ACHN (cell line): ENCODE measurements at regions not wholly inside any gene's neighbourhood (a gene's known extent, or its start where the extent isn't known, plus 50 kb on each side); places are given as distances from the start of the nearest gene placed in this dataset.

Source experiments
- DNase-seq: peaks from one replicate; pipeline ENCODE4 v3.0.0-alpha.2; 2015
- in situ Hi-C: cut with HindIII; loops from 2 replicates; pipeline ENCODE4 v1.10.0; 2017; ENCODE audit warnings: low sequenced_read_pairs, low pct_ligation_motif_present, low pct_unique_long_range_greater_than_20kb

DNA sequence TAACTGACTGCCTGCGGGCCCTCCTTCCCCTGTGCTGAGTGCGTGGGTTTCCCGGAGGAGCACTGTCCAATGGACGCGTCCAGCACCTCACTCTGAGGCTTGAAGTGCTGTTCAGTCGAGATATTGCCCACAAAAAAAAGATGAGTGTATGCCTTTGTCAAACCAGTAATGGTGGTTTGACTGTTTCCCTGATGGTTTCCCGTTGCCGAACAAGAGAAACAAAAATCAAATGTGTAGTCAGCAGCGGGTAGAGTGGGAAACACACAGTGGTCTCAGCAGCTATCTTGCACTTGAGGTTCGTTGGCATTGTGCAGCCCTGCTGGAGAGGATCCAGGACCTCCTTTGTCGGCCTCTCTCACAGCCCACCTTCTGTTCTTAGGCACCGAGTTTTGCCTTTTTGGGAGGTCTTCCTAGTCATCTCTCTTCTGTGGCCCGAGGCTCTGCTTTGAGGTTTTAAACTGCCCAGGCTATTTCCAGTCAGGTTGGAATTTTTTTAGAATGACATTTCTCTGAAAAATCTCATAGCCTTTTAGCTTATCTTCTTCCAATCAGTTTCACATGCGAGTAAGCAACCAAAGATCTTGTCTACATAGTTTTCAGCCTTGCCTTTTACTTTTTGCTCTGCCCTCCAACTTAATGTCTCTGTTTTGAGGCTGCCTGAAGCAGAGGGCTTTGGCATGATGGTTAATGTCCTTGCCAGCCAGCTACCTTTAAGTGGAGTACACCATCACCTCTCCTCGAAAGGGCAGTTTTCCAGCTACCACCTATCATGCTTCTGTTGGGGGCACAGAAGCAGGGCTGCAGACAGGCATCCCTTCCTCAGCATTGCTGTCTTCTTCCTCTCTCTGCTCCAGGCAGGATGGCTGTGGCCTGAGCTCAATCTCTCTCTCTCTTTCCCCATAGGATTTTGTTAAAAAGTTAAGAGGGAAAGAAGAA, 132.3 kb downstream of the URB2 start:
- in situ Hi-C loops: no loop called here
- DNase-seq: no peak

DNA sequence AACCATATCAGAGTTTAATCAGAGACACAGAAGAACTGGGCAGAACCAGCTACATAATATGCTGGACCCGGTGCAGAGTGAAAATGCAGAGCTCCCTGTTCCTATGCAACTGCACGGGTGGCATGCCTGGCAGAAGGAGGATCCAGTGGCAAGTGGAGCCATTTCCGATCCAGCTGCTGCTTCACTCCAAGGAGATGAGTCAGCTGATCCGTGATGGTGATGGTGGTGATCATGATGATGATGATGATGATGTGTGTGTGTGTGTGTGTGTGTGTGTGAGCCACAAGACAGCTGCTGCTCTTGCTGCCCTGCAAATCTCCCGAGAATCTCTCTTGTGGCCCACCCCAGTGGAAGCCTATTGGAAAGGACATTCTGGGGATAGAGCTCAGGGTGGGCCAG, 133.0 kb downstream of the URB2 start:
- DNase-seq: no peak
- in situ Hi-C loops: no loop called here

- in situ Hi-C loops: no loop called here
- DNase-seq: no peak
Observed at GRCh38 chr1:229759586-229759985, 133.5 kb downstream of the URB2 start.

DNA sequence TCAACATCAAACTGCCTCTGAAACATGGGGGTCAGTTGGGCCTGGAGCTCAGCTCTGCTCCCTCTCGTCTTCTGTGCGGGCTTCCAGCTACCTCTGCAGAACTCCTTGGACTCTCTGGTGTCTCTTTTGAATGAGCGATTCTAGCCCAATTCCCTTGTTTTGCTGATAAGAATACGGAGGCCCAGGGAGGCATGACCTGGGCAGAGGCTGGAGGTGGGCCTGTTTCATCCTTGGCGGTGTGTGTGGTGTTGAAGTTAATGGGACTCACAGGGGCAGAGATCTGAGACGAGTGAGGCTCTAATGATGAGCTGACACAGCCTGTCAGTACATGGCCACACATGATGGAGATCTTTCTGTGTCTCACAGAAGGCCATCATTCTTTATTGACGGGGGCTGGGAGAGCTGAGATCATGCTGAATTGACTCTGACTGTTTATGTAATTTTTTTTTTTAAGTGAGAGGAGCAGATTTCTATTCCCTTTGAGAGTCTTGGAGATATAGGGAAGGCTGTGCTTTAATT, 134.5 kb downstream of the URB2 start:
- no peak for DNase-seq
- in situ Hi-C loops: no loop called here

DNA sequence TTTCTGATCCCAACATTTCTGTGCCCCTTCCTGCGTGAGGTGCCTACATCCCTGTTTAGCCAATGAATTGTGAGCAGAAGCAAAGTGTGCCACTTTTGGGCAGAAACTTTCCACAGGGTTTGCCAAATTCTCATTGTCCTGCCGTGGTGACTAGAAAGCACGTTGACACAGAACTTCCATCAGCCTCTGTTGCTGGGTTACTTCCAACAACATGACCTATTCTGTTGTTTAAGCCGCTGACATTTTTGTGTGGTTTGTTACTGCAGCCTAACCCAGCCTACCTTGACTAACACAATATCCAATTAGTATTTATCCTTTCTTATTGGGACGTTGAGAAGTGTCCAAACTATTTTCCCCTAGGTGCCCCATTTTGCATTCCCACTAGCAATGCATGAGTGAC, 136.8 kb downstream of the URB2 start:
- DNase-seq: no peak
- in situ Hi-C loops: no loop called here

DNA sequence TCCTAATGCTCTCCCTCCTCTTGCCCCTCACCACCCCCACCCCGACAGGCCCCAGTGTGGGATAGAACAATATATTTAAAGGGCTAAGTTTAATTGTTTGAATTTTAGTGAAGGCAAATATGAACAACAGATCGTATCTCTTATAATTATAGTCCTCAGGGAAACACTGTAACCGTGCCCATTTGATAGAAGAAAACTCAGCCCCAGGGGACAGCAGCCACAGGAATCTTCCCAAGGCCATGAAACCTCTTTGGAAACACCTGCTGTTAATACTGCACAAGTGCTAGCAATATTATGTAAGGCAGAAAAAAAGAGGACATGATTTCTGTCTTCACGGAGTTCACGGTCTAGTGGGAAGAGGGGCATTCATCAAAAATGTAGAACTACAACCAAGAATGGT, 142.2 kb downstream of the URB2 start:
- no peak for DNase-seq
- in situ Hi-C loops: no loop called here

GRCh38 chr1:229769006-229769405, 143.0 kb downstream of the URB2 start:
- in situ Hi-C loops: no loop called here
- DNase-seq: no peak

GRCh38 chr1:229769809-229770208, 143.8 kb downstream of the URB2 start:
- in situ Hi-C loops: no loop called here
- DNase-seq: no peak

DNA sequence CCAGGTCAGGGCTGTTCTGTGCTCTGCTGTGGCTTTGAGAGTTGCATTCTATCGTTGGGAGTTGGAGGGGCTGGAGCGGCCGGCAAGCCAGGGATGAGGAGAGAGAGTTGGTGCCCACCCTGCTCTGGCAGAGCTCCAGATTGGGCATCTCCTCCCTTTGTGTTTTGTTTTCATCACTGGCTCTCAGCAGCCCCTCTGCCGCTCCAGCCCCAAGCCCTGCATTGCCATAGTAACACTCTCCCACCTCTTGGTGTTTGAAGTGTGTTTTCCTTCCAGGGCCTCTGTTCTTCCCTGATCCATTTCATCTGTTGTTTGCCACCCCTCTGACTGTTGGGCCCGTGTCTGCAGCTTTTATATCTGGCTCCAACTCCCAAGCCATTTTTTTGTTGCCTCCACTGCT, 152.7 kb downstream of the URB2 start:
- in situ Hi-C loops: no loop called here
- DNase-seq: no peak

DNA sequence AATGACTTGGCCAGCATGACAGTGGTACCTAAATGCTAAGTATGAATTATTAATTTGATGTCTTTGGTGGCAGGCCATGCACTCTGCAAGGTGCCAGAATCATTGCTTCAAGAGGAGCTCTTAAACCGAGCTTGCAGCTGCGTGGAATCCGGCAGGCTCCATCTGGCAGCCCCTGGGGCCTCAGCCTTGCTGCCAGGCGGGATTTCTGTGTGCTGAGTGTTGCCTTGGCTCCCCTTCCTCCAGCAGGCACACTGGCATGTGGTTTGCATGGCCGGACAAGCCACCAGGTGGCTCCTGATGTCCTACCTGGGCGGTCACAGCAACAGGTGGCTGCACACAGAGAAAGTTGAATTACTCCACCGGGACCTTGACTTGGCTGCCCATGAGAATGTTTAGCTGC, 155.4 kb downstream of the URB2 start:
- DNase-seq: no peak
- in situ Hi-C loops: no loop called here

GRCh38 chr1:229782469-229782868, 156.4 kb downstream of the URB2 start:
- in situ Hi-C loops: no loop called here
- no peak for DNase-seq

DNA sequence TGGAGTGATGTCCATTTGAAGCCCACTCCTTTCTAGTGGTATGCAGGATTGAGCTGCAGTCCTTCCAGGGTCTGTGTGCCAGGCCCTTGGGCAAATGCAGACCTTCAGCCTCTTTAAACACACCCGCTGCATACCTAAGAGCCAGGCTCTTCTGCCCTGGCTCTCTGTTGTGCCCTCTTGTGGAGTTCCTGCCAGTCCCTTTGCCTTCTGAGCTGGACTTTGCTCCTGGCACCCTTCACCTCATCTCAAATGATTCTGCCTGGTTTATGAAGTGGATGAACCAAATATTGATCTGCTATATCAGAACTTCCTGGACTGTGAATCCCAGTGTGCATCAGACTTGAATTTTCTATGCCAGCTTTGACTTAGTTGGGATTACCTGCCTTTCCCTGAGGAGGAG, 158.8 kb downstream of the URB2 start:
- in situ Hi-C loops: no loop called here
- no peak for DNase-seq

GRCh38 chr1:229786974-229787610, 161.0 kb downstream of the URB2 start:
- DNase-seq: no peak
- in situ Hi-C loops: no loop called here

DNA sequence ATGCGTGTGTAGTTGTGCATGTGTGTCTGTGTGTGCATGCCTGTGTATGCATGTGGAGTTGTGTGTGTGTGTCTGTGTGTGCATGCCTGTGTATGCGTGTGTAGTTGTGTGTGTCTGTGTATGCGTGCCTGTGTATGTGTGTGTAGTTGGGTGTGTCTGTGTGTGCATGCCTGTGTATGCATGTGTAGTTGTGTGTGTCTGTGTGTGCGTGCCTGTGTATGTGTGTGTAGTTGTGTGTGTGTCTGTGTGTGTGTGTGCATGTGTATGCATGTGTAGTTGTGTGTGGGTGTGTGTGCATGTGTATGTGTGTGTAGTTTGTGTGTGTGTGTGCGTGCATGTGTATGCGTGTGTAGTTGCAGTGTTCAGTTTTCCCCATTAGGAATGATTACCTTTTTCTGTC, 162.0 kb downstream of the URB2 start:
- in situ Hi-C loops: no loop called here
- no peak for DNase-seq

GRCh38 chr1:229792012-229792975, 166.2 kb downstream of the URB2 start:
- DNase-seq: no peak
- in situ Hi-C loops: no loop called here

DNA sequence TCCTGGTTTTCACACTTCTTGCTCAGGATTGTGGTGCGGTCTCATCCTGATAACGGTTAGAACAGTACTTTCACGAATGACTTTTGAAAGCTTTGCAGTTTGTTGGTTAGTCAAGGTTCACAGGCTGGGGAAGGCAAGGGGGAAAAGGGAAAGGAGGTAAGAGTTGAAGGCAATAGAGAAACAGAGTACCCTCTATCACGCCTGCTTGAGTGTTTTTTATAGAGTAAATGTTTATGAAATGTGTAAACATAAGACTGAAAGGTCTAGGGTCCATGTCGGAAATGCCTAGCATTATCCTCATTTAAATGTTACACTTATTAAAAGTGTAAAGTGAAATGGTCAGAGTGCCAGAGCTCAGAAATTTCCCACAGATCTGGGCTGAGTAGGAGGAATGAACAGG, 167.4 kb downstream of the URB2 start:
- in situ Hi-C loops: no loop called here

GRCh38 chr1:229798558-229798957, 172.5 kb downstream of the URB2 start:
- no peak for DNase-seq
- in situ Hi-C loops: no loop called here

More for the DNA sequence above, 167.4 kb downstream of the URB2 start:
- no peak for DNase-seq

GRCh38 chr1:229803626-229804217, 177.7 kb downstream of the URB2 start:
- in situ Hi-C loops: no loop called here
- no peak for DNase-seq
